ENCODE measurements at regions not wholly inside any gene's neighbourhood (a gene's known extent, or its start where the extent isn't known, plus 50 kb on each side); places are given as distances from the start of the nearest gene placed in this dataset.

GRCh38 chr11:39462506-39462905 lies 1996.9 kb downstream of the LRRC4C start (continued):
- no peak for TF ChIP-seq CEBPZ (IDR thresholded peaks at IDR 0.05; ENCODE audit: low read depth, low read length)
- no peak for TF ChIP-seq HDAC2 (IDR thresholded peaks at IDR 0.05)
- TF ChIP-seq EGR1 (IDR thresholded peaks at IDR 0.05; ENCODE audit: borderline replicate concordance in 1 of 2, low read depth in 2 of 2, low read length in 2 of 2): no peak
- no peak for TF ChIP-seq GABPA (IDR thresholded peaks at IDR 0.05; ENCODE audit: low read depth)

GRCh38 chr11:39461066-39461465 lies 1998.4 kb downstream of the LRRC4C start:
- Histone ChIP-seq H3K27me3 (replicated peaks in 1 of 2; ENCODE audit: control insufficient read depth in 2 of 2, insufficient read depth in 2 of 2, low read length in 1 of 2) (no peaks in the 10 kb centered on the region), H3K36me3 (ENCODE audit: control insufficient read depth in 2 of 2, insufficient read depth in 2 of 2, low read length in 1 of 2) (no peaks in the 10 kb centered on the region), H3K4me3 (no peak overlapping the region), H3K4me2 (ENCODE audit: control insufficient read depth, insufficient read depth) (no peak overlapping the region), H3K27ac (ENCODE audit: control insufficient read depth, insufficient read depth) (no peak overlapping the region), H2AFZ (ENCODE audit: control insufficient read depth, low read depth, low read length) (no peak overlapping the region), H3K9ac (ENCODE audit: control insufficient read depth, insufficient read depth, low read length) (no peak overlapping the region), H3K4me1 (ENCODE audit: control insufficient read depth, insufficient read depth, low read length) (no peaks in the 10 kb centered on the region), H4K20me1 (ENCODE audit: control insufficient read depth, insufficient read depth) (no peaks in the 10 kb centered on the region), H3K9me3 (replicated peaks; ENCODE audit: control insufficient read depth, insufficient read depth, low read length) (no peaks in the 10 kb centered on the region), H3K79me2 (ENCODE audit: control insufficient read depth, insufficient read depth, low read length) (no peaks in the 10 kb centered on the region)
- BruUV-seq (replicated peaks): no TSS peak
- FAIRE-seq: no peak
- WGBS (ENCODE audit: insufficient coverage, insufficient replicate concordance, low lambda C conversion rate, missing lambda C conversion rate): 18% methylated on average over 1 of the region's 1 CpG
- intact Hi-C loops (cut with micrococcal nuclease; ENCODE audit: unreplicated experiment) (no loop called here), in situ Hi-C loops (cut with MboI) (no loop called here)
- ChIA-PET SMC1A (ENCODE audit: uncharacterized antibody, unreplicated experiment) (no interaction called here), RAD21 (ENCODE audit: unreplicated experiment) (no interaction called here), POLR2A (no interaction called here), CTCF (no interaction called here)
- no peak for ATAC-seq
- DNase-seq (ENCODE audit: low read depth, low spot score): no peak
- TF ChIP-seq SMC3 (IDR thresholded peaks at IDR 0.05; ENCODE audit: borderline replicate concordance, low read length) (no peak), SREBF2 (IDR thresholded peaks at IDR 0.05; ENCODE audit: low read length) (no peak), STAT3 (IDR thresholded peaks at IDR 0.05; ENCODE audit: low read depth, low read length) (no peak), PAX8 (IDR thresholded peaks at IDR 0.05) (no peak), TBL1XR1 (IDR thresholded peaks at IDR 0.05; ENCODE audit: low read depth, low read length) (no peak), MEF2B (IDR thresholded peaks at IDR 0.05; ENCODE audit: partially characterized antibody, poor library complexity, severe bottlenecking) (no peak)

All from GM12878 (cell line).